BE2C (cell line): ENCODE measurements at regions not wholly inside any gene's neighbourhood (a gene's known extent, or its start where the extent isn't known, plus 50 kb on each side); places are given as distances from the start of the nearest gene placed in this dataset.
"Not testable (repeated sequence)": the region's sequence is repeated elsewhere in the genome, so short reads cannot be mapped to it uniquely, and the experiment has no call there.

ENCODE experiments used
- DNase-seq: peaks from one replicate; pipeline ENCODE4 v3.0.0-alpha.2; 2020
- H3K27me3 ChIP-seq: fragments of 250-450 bp; sonication (Bioruptor Pico); 2 replicates; pipeline ENCODE4 v1.5.1; 2020; ENCODE audit warnings: mild to moderate bottlenecking
- H3K36me3 ChIP-seq: fragments of 250-450 bp; sonication (Bioruptor Pico); 2 replicates; pipeline ENCODE4 v1.5.1; 2020; ENCODE audit warnings: mild to moderate bottlenecking
- H3K4me1 ChIP-seq: fragments of 250-450 bp; sonication (Bioruptor Pico); 2 replicates; pipeline ENCODE4 v1.5.1; 2020
- H3K4me3 ChIP-seq: 2 replicates; pipeline ENCODE4 v1.5.1; 2011; ENCODE audit warnings: low read depth, low read length
- H3K9me3 ChIP-seq: fragments of 250-450 bp; sonication (Bioruptor Pico); 2 replicates; pipeline ENCODE4 v1.5.1; 2020

GRCh38 chr21:10384304-10384861 lies 137.0 kb upstream of the TPTE start:
- H3K27me3 ChIP-seq, DNase-seq, H3K36me3 ChIP-seq, H3K4me1 ChIP-seq, H3K9me3 ChIP-seq, H3K4me3 ChIP-seq: not testable (repeated sequence)

GRCh38 chr21:10385202-10385601 lies 136.2 kb upstream of the TPTE start:
- not testable (repeated sequence) for H3K4me1 ChIP-seq, H3K9me3 ChIP-seq, DNase-seq, H3K36me3 ChIP-seq, H3K27me3 ChIP-seq, H3K4me3 ChIP-seq

GRCh38 chr21:10385898-10386527 lies 135.4 kb upstream of the TPTE start:
- H3K4me3 ChIP-seq, H3K4me1 ChIP-seq, H3K27me3 ChIP-seq, H3K36me3 ChIP-seq, DNase-seq, H3K9me3 ChIP-seq: not testable (repeated sequence)

- not testable (repeated sequence) for H3K36me3 ChIP-seq, H3K4me3 ChIP-seq, DNase-seq, H3K9me3 ChIP-seq, H3K27me3 ChIP-seq, H3K4me1 ChIP-seq
These were observed 133.5 kb upstream of the TPTE start for GRCh38 chr21:10387692-10388450.

- DNase-seq, H3K4me3 ChIP-seq, H3K9me3 ChIP-seq, H3K4me1 ChIP-seq, H3K27me3 ChIP-seq, H3K36me3 ChIP-seq: not testable (repeated sequence)
These were observed 132.8 kb upstream of the TPTE start for GRCh38 chr21:10388625-10389024.

GRCh38 chr21:10392301-10392700 lies 129.1 kb upstream of the TPTE start:
- not testable (repeated sequence) for H3K9me3 ChIP-seq, H3K27me3 ChIP-seq, H3K4me1 ChIP-seq, H3K36me3 ChIP-seq, H3K4me3 ChIP-seq, DNase-seq

- H3K27me3 ChIP-seq, H3K4me3 ChIP-seq, H3K36me3 ChIP-seq, DNase-seq, H3K4me1 ChIP-seq, H3K9me3 ChIP-seq: not testable (repeated sequence)
These were observed 125.4 kb upstream of the TPTE start for GRCh38 chr21:10395963-10396362.

- H3K9me3 ChIP-seq, H3K36me3 ChIP-seq, DNase-seq, H3K4me1 ChIP-seq, H3K4me3 ChIP-seq, H3K27me3 ChIP-seq: not testable (repeated sequence)
These were observed 123.9 kb upstream of the TPTE start for GRCh38 chr21:10397495-10397915.

- not testable (repeated sequence) for H3K27me3 ChIP-seq, H3K36me3 ChIP-seq, H3K4me3 ChIP-seq, H3K9me3 ChIP-seq, DNase-seq, H3K4me1 ChIP-seq
These were observed 122.5 kb upstream of the TPTE start for GRCh38 chr21:10398692-10399489.

- not testable (repeated sequence) for H3K4me3 ChIP-seq, H3K27me3 ChIP-seq, H3K9me3 ChIP-seq, H3K36me3 ChIP-seq, H3K4me1 ChIP-seq, DNase-seq
These were observed 120.6 kb upstream of the TPTE start for GRCh38 chr21:10400622-10401361.

- not testable (repeated sequence) for H3K4me1 ChIP-seq, H3K36me3 ChIP-seq, H3K4me3 ChIP-seq, H3K27me3 ChIP-seq, DNase-seq, H3K9me3 ChIP-seq
These were observed 118.9 kb upstream of the TPTE start for GRCh38 chr21:10402461-10402860.

GRCh38 chr21:10405331-10405730 lies 116.1 kb upstream of the TPTE start:
- not testable (repeated sequence) for H3K4me3 ChIP-seq, H3K27me3 ChIP-seq, H3K36me3 ChIP-seq, DNase-seq, H3K4me1 ChIP-seq, H3K9me3 ChIP-seq

- not testable (repeated sequence) for DNase-seq, H3K4me3 ChIP-seq, H3K4me1 ChIP-seq, H3K27me3 ChIP-seq, H3K9me3 ChIP-seq, H3K36me3 ChIP-seq
These were observed 111.6 kb upstream of the TPTE start for GRCh38 chr21:10409786-10410185.

- not testable (repeated sequence) for H3K36me3 ChIP-seq, H3K27me3 ChIP-seq, H3K9me3 ChIP-seq
These were observed 110.9 kb upstream of the TPTE start for GRCh38 chr21:10410354-10410929.

More at GRCh38 chr21:10410354-10410929, 110.9 kb upstream of the TPTE start:
- not testable (repeated sequence) for DNase-seq, H3K4me1 ChIP-seq, H3K4me3 ChIP-seq
